Islet precursor cell (in vitro differentiated cells): ENCODE measurements at regions not wholly inside any gene's neighbourhood (a gene's known extent, or its start where the extent isn't known, plus 50 kb on each side); places are given as distances from the start of the nearest gene placed in this dataset.
A peak's percentile ranks its signal among the peaks of the same experiment; 100 is the strongest.

ENCODE experiments used
- DNase-seq: peaks from one replicate; pipeline ENCODE4 v3.0.0-alpha.2; 2018

- no peak for DNase-seq
Observed at GRCh38 chr13:53150568-53150967, 122.0 kb downstream of the OLFM4 start.

DNA sequence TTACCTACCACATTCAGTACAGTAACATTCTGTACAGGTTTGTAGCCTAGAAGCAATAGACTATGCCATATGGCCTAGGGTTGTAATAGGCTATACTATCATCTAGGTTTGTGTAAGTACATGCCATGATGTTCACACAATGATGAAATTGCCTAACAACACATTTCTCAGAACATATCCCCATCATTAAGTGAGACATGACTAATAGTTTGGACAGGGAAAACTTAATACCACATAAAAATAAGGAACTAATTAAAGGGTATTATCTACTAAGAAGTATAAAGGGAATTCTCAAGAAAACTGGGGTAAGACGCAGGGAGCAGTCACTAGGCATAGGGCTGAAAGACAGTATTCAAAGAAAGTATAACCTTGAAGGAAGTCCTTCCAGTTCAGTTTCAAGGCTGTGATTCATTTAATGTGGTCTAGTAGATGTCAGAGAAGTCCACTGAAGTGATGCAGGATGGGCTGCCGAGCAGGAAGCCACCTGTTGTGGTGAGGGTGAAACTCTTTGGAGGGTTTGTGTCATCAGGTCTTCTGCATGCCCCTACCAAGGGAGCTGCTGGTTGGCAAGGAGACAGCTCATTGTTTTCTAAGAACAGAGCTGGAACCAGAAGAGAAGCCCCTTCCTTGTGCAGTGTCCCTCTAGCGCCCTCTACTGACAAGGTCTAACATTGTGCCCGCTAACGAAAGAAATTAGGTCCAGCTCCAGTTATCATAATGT lies 122.9 kb downstream of the OLFM4 start:
- peak; percentile 82 for DNase-seq

DNA sequence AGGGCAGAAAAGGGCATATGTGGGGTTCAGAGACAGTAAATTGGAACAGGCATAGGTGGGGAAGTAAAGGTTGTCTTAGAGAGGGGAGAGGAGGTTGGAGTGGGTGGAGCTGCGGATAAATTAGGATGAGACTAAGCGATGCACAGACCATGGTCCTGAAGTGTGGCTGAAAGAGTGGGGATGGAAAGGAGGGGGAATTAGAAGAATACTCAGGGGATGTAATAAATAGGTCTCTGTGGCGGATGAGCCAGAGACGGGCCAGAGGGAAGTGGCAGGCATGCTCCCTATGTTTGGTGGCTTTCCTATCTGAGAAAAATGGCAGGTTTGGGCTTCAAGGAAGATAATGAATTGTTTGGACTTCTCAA lies 123.4 kb downstream of the OLFM4 start:
- no peak for DNase-seq

- DNase-seq, result no peak
Observed at GRCh38 chr13:53158201-53158600, 129.6 kb downstream of the OLFM4 start.

DNA sequence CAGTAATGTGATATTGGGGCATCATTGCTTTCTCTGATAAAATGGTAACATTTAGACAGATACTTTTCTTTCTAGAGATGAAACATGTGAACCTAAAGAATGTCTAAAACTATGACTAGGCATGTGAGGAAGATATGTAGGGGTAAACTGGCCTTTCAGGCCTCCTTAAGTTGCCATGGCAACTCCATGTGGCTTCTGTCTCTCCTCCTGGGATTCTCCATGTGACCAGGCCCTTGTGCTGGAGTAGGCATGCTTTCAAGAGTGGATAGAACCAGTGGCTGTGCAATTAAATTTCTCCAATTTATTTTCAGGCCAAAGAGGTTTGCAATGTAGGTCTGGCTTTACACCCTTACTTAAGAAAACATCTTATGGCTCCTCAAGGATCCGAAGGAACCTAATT lies 130.8 kb downstream of the OLFM4 start:
- no peak for DNase-seq

DNA sequence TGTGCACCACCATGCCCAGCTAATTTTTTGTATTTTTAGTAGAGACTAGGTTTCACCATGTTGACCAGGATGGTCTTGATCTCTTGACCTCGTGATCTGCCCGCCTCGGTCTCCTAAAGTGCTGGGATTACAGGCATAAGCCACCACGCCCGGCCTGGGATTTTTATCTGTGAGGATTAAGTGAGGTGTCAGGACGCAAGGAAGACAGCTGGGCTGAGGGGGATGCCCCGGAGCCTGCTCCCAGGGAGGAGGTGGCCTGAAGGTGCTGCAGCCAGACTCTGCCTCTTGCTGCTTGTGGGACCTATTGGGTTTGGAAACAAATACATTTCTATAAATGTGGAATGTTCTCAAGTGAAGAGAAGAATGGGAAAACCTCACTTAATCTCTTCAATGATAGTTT lies 131.6 kb downstream of the OLFM4 start:
- no peak for DNase-seq

GRCh38 chr13:53161251-53161650 lies 132.6 kb downstream of the OLFM4 start:
- no peak for DNase-seq

DNA sequence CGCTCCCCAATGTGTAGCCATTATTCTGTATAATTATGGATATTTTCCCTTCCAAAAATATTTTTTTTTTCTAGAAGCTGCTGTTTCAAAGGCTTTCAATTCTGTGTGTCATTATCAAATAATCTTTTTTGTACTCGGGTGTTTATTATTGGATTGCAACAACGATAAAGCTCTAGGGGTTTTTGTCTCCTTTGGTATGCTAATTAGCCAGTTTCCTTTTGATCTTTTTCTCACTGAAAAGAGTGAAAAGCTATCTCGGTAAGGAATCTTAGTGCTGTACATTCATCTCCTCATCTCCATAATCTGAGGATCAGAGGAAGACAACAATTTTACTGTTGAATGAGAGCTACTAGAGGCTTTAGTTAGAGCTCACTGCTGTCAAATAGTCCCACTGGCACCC lies 136.6 kb downstream of the OLFM4 start:
- DNase-seq, result no peak

DNA sequence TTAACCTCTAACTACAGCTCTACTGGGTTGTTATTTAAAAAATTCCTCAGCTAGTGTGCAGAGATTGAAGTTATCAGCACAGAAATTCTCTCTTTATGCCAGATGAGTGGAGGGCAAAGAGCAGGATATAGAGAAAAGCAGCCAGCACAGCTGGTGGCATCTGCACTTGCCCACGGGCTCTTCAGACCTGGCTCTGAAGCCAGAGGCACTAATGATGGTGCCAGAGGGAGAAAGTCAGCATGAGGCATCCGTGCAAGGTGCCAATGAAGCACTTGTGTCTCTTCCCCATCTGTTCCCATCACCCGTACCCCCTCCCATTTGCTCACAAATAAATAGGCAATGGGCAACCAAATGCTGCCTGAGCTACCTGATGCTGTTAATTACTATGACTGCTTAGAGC lies 138.9 kb downstream of the OLFM4 start:
- DNase-seq, result peak; percentile 59

DNA sequence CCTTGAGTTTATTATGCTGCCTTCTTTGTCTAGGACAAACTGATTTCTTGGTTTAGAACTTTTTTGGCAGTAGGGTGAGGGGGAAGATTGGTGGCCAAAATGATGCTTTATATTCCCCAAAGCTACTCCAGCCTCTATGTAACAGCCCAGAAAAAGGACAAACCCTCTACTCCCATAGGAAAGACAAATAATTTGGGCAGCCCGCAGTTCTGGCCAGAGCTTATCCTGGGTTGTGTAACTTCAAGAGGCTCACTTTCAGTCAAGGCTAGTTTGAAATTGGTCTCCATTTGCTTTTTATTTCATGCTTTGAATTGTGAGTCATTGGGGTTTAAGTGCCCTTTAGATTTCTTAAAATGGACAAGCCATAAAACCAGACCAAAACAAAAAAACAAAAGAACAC lies 142.3 kb downstream of the OLFM4 start:
- DNase-seq, result no peak

DNA sequence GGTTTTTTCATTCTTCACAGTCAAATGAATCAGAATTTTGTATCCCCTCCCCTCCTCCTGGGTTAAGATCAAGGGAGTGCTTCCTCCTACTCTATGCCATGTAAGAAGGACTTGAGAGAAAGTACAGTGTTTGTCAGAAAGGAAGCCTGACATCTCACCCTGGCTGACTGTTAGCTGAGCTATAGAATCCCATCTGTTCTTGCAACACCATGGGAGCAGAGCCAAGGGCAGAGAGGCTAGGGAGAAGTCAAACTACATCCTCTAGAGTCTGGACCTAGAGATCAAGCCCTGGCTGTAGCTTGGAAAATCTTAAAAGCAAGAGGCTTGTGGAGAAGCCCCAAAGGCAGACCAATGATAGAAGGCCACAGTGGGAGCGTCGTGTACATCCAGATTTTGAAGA lies 145.9 kb downstream of the OLFM4 start:
- no peak for DNase-seq

GRCh38 chr13:53180684-53181083 lies 152.1 kb downstream of the OLFM4 start:
- no peak for DNase-seq

- no peak for DNase-seq
Observed at GRCh38 chr13:53182724-53183123, 154.1 kb downstream of the OLFM4 start.

GRCh38 chr13:53188120-53188519 lies 159.5 kb downstream of the OLFM4 start:
- DNase-seq, result no peak

GRCh38 chr13:53189162-53189561 lies 160.5 kb downstream of the OLFM4 start:
- no peak for DNase-seq

DNA sequence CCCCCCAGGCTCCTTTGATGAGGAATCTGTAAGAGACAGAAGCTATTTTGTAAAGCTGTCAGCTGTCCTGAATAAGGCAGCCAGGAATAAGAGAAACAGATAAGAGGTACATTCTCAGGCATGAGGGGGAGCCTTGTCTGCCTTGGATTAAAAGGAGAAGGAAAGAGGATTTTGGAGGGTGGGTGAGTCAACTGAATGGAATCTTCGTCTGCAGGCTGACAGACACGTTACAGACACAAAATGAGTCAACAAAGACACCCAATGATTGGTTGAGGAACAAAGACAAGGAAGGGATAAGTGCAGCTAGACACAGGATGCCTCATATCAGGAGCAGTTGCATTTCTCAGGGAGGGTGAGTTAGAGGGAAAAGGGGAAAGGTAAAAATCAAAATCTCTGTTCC lies 162.5 kb downstream of the OLFM4 start:
- peak; percentile 98 for DNase-seq

DNA sequence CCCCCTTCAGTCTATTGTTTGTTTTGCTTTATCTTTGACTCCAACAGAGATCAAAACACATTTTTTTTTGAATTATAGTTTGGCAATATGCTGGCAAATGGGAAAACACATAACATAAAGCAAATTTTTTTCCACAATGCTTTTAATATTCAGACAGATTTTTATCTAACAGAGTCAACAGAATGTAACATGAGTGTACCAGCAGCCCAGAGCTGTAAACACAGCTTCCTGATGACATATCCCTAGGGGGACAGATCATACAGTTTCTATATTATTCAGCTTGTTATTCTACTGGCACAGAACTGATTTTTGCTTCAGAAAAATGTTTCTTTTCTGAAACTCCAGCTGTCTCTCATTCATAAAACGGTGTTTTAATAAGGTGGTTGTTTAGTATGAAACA lies 168.8 kb downstream of the OLFM4 start:
- DNase-seq, result no peak

GRCh38 chr13:53198017-53198416 lies 169.4 kb downstream of the OLFM4 start:
- DNase-seq, result no peak

GRCh38 chr13:53198736-53199135 lies 170.1 kb downstream of the OLFM4 start:
- DNase-seq, result no peak

DNA sequence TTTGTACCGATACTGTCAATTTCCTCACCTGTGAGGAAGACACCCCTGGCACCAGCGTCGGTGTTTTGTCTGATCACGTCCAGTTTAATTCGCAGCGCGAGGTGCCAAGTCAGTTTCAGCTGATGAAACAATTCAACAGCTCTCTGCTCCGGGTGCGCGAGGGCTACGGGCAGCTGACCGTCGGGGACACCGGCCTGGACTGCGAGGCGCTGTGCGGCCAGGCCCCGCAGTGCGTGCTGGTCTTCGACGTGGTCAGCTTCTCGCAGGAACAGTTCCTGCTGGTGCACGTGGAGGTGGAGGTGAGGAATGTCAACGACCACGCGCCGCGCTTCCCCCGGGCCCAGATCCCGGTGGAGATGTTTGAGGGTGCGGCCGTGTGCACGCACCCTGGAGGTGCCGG lies 171.5 kb downstream of the OLFM4 start:
- no peak for DNase-seq

DNA sequence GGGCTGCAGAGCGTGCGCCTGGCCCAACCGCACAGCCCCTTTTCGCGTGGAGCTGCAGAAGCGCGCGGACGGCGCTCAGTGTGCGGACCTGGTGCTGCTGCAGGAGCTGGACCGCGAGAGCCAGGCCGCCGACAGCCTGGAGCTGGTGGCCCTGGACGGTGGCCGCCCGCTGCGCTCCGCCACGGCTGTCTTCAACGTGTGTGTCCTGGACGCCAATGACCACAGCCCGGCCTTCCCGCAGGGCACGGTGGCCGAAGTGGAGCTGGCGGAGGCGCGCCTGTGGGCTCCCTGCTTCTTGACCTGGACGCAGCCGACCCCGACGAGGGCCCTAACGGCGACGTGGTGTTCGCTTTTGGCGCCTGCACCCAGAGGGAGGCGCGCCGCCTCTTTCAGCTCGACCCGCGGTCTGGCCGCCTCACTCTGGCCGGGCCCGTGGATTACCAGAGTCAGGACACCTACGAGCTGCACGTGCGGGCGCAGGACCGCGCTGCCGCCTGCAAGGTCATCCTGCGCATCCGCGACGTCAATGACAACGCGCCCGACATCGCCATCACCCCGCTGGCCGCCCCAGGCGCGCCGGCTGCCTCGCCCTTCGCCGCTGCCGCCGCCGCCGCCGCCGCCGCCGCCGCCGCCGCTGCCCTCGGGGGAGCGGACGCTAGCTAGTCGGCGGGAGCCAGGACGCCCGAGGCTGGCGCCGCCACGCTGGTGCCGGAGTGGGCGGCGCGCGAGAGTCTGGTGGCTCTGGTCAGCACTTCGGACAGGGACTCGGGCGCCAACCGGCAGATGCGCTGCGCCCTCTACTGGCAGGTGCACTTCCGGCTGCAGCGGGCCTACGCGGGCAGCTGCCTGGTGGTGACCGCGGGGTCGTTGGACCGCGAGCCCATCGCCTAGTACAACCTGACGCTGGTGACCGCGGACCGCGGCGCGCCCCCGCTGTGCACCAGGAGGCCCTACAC lies 172.2 kb downstream of the OLFM4 start:
- peak; percentile 90 for DNase-seq

- peak; percentile 72 for DNase-seq
Observed at GRCh38 chr13:53201454-53202225, 173.0 kb downstream of the OLFM4 start.

GRCh38 chr13:53204598-53204997 lies 176.0 kb downstream of the OLFM4 start:
- no peak for DNase-seq

DNA sequence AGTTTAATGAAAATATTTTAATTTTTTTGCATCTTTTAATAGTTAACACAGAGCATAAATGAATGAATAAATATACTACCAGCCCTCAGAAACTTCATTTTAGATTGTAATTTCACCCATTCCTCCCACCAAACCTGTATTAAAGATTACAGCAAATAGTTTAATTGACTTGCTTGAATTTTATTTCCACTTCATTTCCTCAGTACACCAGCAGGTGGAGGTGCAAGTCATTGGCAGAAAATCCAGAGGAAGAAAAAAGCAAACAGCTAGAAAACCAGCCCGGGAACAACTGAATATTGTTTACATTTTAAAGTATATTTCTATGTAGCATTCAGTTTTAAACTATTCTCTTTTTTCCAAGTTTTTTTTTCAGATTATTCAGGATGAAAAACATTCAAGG lies 177.8 kb downstream of the OLFM4 start:
- no peak for DNase-seq
